ENCODE measurements at regions not wholly inside any gene's neighbourhood (a gene's known extent, or its start where the extent isn't known, plus 50 kb on each side); places are given as distances from the start of the nearest gene placed in this dataset. TPM values are rescaled to one million over a fixed set of nuclear protein-coding genes. Genes with fewer than 3 reads are reported as not detected.

DNA sequence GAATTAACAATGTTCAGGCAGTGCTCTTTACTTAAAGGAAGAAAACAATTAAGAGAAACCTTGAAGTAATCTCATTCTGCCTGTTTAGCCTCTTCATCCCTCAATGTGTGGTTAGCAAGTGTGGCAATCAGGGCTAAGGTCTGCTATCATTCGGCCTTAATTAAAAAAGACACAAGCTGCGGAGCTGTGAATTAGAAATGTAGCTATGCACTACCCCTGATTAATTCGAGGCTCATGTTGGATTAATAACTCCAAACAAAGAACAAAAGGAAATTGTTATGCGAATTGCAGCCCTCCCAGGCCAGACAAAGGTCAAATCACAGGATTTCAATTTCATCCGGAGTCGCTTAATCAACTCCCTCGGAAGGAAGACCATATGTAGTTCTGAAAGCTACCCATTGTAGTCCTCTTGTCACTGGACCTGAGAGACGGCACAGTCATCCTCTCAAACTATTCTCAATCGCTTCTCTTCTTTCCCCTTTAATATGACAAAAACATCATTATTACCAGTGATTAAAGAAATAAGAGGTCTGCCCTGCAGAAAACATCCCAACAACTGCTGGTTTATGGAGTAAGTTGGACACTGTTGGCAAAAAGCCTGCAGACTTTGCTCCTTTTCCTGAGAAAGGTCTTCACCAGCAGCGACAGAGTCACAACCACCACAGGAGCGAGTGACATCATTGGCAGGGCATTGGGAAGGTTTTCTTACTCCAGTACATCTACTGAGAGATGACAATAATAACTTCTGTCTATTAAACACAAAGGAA is 71.1 kb upstream of the SOX5 start:
- POLR2A ChIA-PET, result interaction anchor here (0.6 kb wide), 1 partner anchor 1090 kb away, joined by 3 read pairs; no protein-coding TSS in a partner anchor
- Mint-ChIP-seq H3K27me3 (ENCODE audit: low read depth) (no peaks in the 10 kb centered on the region), H3K27ac (no peak overlapping the region), H3K4me3 (no peak overlapping the region), H3K4me1 (ENCODE audit: low read depth) (no peaks in the 10 kb centered on the region), H3K9me3 (ENCODE audit: insufficient read depth) (no peaks in the 10 kb centered on the region), H3K36me3 (ENCODE audit: low read depth) (no peaks in the 10 kb centered on the region)
- DNase-seq, result no peak
- no peak for ATAC-seq
- CTCF ChIA-PET, result no interaction called here

DNA sequence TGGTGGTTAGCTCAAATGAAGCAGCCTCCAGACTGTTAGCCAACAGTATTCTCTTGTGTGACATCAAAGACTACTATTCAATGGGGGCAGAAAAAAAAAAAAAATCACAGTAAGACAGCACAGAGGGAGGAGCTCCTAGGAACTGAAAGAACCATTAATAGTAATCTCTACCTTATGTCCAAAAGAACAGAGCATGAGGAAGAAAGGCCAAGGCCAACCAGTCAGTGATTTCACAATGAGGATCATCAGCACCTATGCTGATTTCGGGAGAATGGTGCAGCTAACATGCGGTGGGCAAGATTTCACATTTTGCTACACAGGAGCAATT is 66.3 kb upstream of the SOX5 start:
- ChIA-PET CTCF (no interaction called here), POLR2A (no interaction called here)
- H3K4me3 Mint-ChIP-seq, result no peak overlapping the region
- H3K27ac Mint-ChIP-seq, result no peak overlapping the region
- no peaks in the 10 kb centered on the region for H3K9me3 Mint-ChIP-seq (ENCODE audit: insufficient read depth)
- ATAC-seq (no peak), DNase-seq (no peak)
- no peaks in the 10 kb centered on the region for H3K27me3 Mint-ChIP-seq (ENCODE audit: low read depth)
- H3K36me3 Mint-ChIP-seq (ENCODE audit: low read depth), result no peaks in the 10 kb centered on the region
- no peaks in the 10 kb centered on the region for H3K4me1 Mint-ChIP-seq (ENCODE audit: low read depth)

DNA sequence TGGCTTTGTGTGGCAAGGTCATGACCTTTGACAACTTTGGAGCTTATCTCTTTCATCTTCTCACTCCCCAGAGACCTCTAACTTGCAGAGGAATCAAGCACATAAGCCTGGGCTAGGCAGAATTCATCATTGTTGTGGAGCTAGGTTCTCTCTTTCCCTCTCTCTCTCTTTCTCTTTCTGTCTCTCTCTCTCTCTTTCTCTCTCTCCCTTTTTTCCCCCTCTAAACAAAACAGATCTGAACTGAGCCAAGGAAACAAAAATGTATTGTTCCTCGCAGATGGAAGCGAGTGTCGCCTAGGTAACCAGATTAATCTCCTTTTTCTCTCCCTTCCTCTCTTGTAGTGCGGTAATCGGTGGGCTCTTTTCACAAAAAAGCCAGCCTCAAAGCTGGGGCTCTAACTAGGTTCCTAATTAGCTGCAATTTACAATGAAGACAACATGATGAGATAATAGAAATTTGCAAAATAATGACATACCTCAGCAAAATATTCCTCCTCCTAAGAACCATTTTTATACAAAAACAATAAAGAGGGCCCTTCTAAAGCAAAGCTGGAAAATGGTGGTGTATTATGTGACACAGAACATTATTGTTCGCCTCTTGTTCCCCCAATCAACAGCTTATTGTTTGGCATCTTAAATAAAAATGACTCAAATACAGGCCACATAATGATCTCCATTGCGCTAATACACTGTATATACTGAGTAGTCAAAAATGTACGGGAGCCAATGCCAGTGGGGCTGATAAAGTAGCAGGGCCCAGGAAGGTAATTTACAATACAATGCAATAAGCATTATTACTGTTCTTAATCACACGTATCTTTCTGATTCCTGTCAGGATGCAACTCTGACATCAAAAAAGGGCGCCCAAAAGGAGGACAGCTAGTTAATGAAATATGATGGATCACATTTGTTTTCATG is 65.7 kb upstream of the SOX5 start:
- Mint-ChIP-seq H3K27me3 (ENCODE audit: low read depth) (no peaks in the 10 kb centered on the region), H3K4me3 (no peak overlapping the region), H3K27ac (no peak overlapping the region), H3K4me1 (ENCODE audit: low read depth) (no peaks in the 10 kb centered on the region), H3K36me3 (ENCODE audit: low read depth) (no peaks in the 10 kb centered on the region), H3K9me3 (ENCODE audit: insufficient read depth) (no peaks in the 10 kb centered on the region)
- ChIA-PET CTCF (no interaction called here), POLR2A (no interaction called here)
- no peak for DNase-seq
- no peak for ATAC-seq

DNA sequence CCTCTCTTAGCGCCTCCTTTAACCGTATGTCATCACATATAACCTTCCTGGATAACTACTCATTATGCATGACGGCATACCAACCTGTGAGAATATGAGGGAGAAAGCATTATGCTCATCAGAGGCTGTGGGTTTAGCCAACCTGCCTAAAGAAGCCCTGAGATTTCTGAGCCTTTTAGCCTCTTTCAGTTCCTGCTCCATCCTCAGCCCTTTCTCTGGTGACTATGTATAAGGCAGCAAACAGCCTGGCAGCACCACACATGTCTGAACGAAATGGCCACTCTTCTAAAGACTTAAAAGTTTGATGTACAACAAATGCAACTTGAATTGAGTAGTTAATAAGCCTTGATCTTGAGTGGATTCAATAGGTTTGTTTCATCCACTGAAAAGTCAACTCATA is 64.8 kb upstream of the SOX5 start:
- no peaks in the 10 kb centered on the region for H3K9me3 Mint-ChIP-seq (ENCODE audit: insufficient read depth)
- no peak for DNase-seq
- POLR2A ChIA-PET, result no interaction called here
- H3K4me3 Mint-ChIP-seq, result no peak overlapping the region
- H3K27ac Mint-ChIP-seq, result no peak overlapping the region
- CTCF ChIA-PET, result no interaction called here
- H3K4me1 Mint-ChIP-seq (ENCODE audit: low read depth), result no peaks in the 10 kb centered on the region
- ATAC-seq, result no peak
- H3K36me3 Mint-ChIP-seq (ENCODE audit: low read depth), result no peaks in the 10 kb centered on the region
- H3K27me3 Mint-ChIP-seq (ENCODE audit: low read depth), result no peaks in the 10 kb centered on the region

DNA sequence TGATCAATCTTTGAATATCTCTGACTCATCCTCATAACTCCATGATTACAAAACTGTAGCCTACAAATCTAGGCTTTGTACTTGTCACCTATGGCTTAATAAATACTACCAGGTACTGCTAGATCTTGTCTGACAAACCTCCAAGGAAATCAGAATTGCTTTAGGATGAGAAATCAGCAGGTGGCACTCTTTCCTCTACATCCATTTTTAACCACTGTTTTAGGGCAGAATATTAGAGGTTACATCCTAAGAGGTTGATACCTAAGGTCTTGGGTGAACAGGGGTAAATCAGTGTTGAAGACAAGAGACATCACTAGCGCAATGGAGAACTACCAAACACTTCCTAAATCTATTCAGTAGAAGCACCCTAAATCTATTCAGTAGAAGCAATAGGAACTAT is 63.1 kb upstream of the SOX5 start:
- no peak for DNase-seq
- Mint-ChIP-seq H3K27me3 (ENCODE audit: low read depth) (no peaks in the 10 kb centered on the region), H3K27ac (no peak overlapping the region), H3K4me3 (no peak overlapping the region), H3K9me3 (ENCODE audit: insufficient read depth) (no peaks in the 10 kb centered on the region), H3K4me1 (ENCODE audit: low read depth) (no peaks in the 10 kb centered on the region), H3K36me3 (ENCODE audit: low read depth) (no peaks in the 10 kb centered on the region)
- CTCF ChIA-PET, result no interaction called here
- ATAC-seq, result no peak
- POLR2A ChIA-PET, result no interaction called here

DNA sequence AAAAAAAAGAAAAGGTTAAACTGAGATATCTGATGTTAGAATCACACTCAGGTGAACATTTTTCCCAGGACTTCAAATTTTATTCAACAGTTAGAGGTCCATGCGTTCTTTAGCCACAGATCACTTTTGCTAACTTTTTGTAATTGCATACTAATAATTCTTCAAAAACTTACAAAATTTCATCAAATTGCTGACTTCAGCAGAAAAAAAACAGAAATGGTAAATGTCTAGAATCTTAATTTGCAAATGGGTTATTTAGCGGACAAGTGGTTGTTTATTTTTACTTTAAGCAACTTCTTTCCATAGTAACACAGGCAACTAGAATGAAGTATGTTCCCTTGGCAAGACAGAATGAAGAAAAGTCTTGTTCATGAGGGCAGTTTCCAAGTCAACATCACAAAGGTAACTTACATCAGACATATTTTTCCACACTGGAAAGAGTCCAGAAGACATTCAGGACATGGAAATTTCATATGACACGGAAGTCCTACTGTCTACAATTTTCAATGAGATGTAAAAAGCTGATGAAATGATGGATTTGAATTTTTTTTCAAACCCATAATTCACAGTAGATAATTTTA is 62.5 kb upstream of the SOX5 start:
- no peaks in the 10 kb centered on the region for H3K36me3 Mint-ChIP-seq (ENCODE audit: low read depth)
- H3K27ac Mint-ChIP-seq, result no peak overlapping the region
- ChIA-PET CTCF (no interaction called here), POLR2A (no interaction called here)
- DNase-seq (no peak), ATAC-seq (no peak)
- H3K9me3 Mint-ChIP-seq (ENCODE audit: insufficient read depth), result no peaks in the 10 kb centered on the region
- no peak overlapping the region for H3K4me3 Mint-ChIP-seq
- H3K27me3 Mint-ChIP-seq (ENCODE audit: low read depth), result no peaks in the 10 kb centered on the region
- H3K4me1 Mint-ChIP-seq (ENCODE audit: low read depth), result no peaks in the 10 kb centered on the region

DNA sequence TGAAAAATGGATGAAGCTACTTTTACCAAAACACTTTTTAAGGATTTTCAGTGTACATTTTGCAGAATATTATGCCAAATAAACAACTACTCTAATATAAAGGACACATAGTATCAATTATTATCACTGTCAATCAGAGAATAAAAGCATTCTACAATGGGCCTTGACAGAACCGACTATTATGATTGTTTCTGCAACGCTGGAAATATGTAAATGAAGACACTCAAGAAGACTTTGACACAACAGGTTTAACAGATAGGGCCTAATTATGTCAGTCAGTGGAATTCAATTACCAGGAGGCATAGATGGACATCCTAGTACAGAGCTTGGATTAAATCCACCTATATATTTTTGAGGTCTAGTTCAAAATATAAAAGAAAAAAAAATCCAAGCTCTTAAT is 58.7 kb upstream of the SOX5 start:
- H3K27me3 Mint-ChIP-seq (ENCODE audit: low read depth), result no peaks in the 10 kb centered on the region
- H3K4me3 Mint-ChIP-seq, result no peak overlapping the region
- ChIA-PET POLR2A (no interaction called here), CTCF (no interaction called here)
- H3K9me3 Mint-ChIP-seq (ENCODE audit: insufficient read depth), result no peaks in the 10 kb centered on the region
- H3K36me3 Mint-ChIP-seq (ENCODE audit: low read depth), result no peaks in the 10 kb centered on the region
- ATAC-seq (no peak), DNase-seq (no peak)
- no peak overlapping the region for H3K27ac Mint-ChIP-seq
- no peaks in the 10 kb centered on the region for H3K4me1 Mint-ChIP-seq (ENCODE audit: low read depth)

Small RNA genes in the stretch of these regions (microRNA-seq; reads per million reads assigned to microRNA genes)
- not detected for gene MIR920
